Mucosa of descending colon (tissue), 3 donors: ENCODE measurements at regions not wholly inside any gene's neighbourhood (a gene's known extent, or its start where the extent isn't known, plus 50 kb on each side); places are given as distances from the start of the nearest gene placed in this dataset.

ENCODE experiments used
- ATAC-seq: fragments of 200-7000 bp; cut with Tn5 transposase; one replicate; pipeline ENCODE4 v1.9.1; 2020; ENCODE audit warnings: mild to moderate bottlenecking, moderate library complexity
- DNase-seq, 3 donors: peaks; one replicate each; pipeline ENCODE4 v3.0.0-alpha.2; 2020
- H3K36me3 ChIP-seq: fragments of 200-600 bp; one replicate; pipeline ENCODE4 v1.8.0; 2021; ENCODE audit warnings: low read depth, mild to moderate bottlenecking
- H3K4me1 ChIP-seq: fragments of 200-600 bp; one replicate; pipeline ENCODE4 v1.8.0; 2021; ENCODE audit warnings: low read depth, mild to moderate bottlenecking
- H3K4me3 ChIP-seq: fragments of 200-600 bp; one replicate; pipeline ENCODE4 v1.8.0; 2021; ENCODE audit warnings: mild to moderate bottlenecking
- H3K9me3 ChIP-seq: fragments of 200-600 bp; one replicate; pipeline ENCODE4 v1.8.0; 2021; ENCODE audit warnings: mild to moderate bottlenecking
- intact Hi-C, 2 donors: fragments of 100-400 bp; cut with DNase I in 1 of 2; cut with micrococcal nuclease in 1 of 2; formaldehyde crosslinking; loops; one replicate each; pipeline versions ENCODE4 v1.11.0 to v1.11.1; 2022; cut with DNase I, micrococcal nuclease
- TF ChIP-seq, protein P1 (sequence below): fragments of 200-600 bp; IDR thresholded peaks from one replicate; pipeline ENCODE4 v1.8.0; 2022; ENCODE audit warnings: antibody characterized with exemption, mild to moderate bottlenecking
- donor health status: DM: no; HTN: no; CAD: no; lungs with moderate emphysema.
- donor health status: DM: no; HTN: no; CAD: no.
- donor health status: DM: no; HTN: yes; CAD: no.

DNA sequence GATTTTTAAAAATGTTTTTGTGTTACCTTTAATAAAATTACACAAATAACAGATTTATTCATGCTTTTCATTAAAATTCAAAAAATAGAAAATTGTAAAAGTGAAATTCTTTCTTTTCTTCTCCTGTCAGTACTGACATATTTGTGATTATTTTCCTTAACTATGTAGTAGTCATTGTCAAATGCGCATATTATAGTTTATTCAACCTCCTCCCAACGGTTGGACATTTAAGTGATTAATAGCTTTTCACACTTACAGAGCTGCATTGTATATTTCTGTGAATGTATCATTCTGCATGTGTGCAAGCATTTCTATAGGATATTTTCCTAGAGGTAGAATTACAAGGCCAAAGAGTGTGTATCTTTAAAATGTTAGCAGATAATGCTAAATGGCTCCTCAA is 259.2 kb downstream of the SH3BP4 start:
- H3K36me3 ChIP-seq = no peaks in the 10 kb centered on the region
- DNase-seq (no peak), ATAC-seq (no peak)
- no peaks in the 10 kb centered on the region for H3K4me1 ChIP-seq
- H3K4me3 ChIP-seq = no peak overlapping the region
- TF ChIP-seq, protein P1, sequence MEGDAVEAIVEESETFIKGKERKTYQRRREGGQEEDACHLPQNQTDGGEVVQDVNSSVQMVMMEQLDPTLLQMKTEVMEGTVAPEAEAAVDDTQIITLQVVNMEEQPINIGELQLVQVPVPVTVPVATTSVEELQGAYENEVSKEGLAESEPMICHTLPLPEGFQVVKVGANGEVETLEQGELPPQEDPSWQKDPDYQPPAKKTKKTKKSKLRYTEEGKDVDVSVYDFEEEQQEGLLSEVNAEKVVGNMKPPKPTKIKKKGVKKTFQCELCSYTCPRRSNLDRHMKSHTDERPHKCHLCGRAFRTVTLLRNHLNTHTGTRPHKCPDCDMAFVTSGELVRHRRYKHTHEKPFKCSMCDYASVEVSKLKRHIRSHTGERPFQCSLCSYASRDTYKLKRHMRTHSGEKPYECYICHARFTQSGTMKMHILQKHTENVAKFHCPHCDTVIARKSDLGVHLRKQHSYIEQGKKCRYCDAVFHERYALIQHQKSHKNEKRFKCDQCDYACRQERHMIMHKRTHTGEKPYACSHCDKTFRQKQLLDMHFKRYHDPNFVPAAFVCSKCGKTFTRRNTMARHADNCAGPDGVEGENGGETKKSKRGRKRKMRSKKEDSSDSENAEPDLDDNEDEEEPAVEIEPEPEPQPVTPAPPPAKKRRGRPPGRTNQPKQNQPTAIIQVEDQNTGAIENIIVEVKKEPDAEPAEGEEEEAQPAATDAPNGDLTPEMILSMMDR = no peak
- intact Hi-C loops = no loop called here
- no peaks in the 10 kb centered on the region for H3K9me3 ChIP-seq

- no peak for DNase-seq
- ATAC-seq = no peak
- intact Hi-C loops = no loop called here
- Histone ChIP-seq H3K36me3 (no peaks in the 10 kb centered on the region), H3K4me3 (no peak overlapping the region), H3K4me1 (no peaks in the 10 kb centered on the region), H3K9me3 (no peaks in the 10 kb centered on the region)
- TF ChIP-seq, protein P1 = no peak
Measured at GRCh38 chr2:235212501-235213158, 260.8 kb downstream of the SH3BP4 start.

GRCh38 chr2:235215248-235215647 is 263.4 kb downstream of the SH3BP4 start:
- intact Hi-C loops = no loop called here
- H3K36me3 ChIP-seq = no peaks in the 10 kb centered on the region
- H3K4me3 ChIP-seq = no peak overlapping the region
- H3K9me3 ChIP-seq = no peaks in the 10 kb centered on the region
- DNase-seq (no peak), ATAC-seq (no peak)
- TF ChIP-seq, protein P1 = no peak
- no peaks in the 10 kb centered on the region for H3K4me1 ChIP-seq

GRCh38 chr2:235216901-235217300 is 265.1 kb downstream of the SH3BP4 start:
- H3K9me3 ChIP-seq = no peaks in the 10 kb centered on the region
- no peak overlapping the region for H3K4me3 ChIP-seq
- no peak for ATAC-seq
- H3K36me3 ChIP-seq = no peaks in the 10 kb centered on the region
- no peaks in the 10 kb centered on the region for H3K4me1 ChIP-seq
- intact Hi-C loops = no loop called here
- TF ChIP-seq, protein P1 = no peak
- no peak for DNase-seq

- Histone ChIP-seq H3K4me1 (no peaks in the 10 kb centered on the region), H3K4me3 (no peak overlapping the region), H3K36me3 (no peaks in the 10 kb centered on the region), H3K9me3 (no peaks in the 10 kb centered on the region)
- intact Hi-C loops = no loop called here
- ATAC-seq (no peak), DNase-seq (no peak)
- TF ChIP-seq, protein P1 = no peak
Measured at GRCh38 chr2:235217846-235218245, 266.0 kb downstream of the SH3BP4 start.

DNA sequence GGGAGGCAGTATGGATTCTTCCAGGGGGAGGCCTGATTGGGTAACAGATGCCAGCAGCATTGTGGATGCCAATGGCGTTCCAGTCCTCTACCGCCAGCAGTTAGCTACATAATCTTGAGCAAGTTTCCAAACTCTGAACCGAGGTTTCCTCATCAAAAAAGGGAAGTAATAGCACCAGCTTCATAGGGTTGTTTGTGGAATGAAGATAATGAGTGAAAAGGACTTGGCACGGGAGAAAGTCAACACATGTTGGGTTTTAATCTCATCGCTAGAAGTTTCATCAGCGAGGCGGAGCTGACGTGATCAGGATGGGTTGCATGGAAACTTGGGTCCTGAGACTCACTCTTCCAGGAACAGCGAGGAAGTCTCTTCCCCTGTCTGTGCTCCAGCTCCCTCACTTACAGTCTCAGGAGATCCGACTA is 266.7 kb downstream of the SH3BP4 start:
- intact Hi-C loops = no loop called here
- DNase-seq (no peak), ATAC-seq (no peak)
- no peaks in the 10 kb centered on the region for H3K9me3 ChIP-seq
- no peaks in the 10 kb centered on the region for H3K4me1 ChIP-seq
- no peaks in the 10 kb centered on the region for H3K36me3 ChIP-seq
- TF ChIP-seq, protein P1 = no peak
- H3K4me3 ChIP-seq = no peak overlapping the region
